ENCODE measurements at regions not wholly inside any gene's neighbourhood (a gene's known extent, or its start where the extent isn't known, plus 50 kb on each side); places are given as distances from the start of the nearest gene placed in this dataset.

DNA sequence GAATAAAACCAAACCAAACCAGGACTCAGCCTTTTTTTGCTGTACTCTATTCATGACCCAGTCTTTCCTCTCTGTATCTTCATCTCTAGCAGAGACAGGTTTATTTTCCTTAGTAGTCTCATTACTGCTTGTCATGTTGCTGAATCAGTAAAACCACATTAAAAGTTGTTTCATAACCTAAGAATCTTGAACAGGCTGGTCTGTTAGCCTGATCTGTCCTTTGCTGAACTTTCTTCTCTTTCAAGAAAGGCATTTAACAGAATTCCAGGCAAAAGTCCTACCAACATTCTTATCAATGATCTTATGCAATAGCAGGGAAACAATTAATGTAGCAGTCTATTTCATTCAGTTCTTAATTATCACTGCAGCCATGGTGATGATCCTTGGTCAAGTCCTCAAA is 197.7 kb downstream of the CASP12 start (continued):
- TF ChIP-seq, protein P1, sequence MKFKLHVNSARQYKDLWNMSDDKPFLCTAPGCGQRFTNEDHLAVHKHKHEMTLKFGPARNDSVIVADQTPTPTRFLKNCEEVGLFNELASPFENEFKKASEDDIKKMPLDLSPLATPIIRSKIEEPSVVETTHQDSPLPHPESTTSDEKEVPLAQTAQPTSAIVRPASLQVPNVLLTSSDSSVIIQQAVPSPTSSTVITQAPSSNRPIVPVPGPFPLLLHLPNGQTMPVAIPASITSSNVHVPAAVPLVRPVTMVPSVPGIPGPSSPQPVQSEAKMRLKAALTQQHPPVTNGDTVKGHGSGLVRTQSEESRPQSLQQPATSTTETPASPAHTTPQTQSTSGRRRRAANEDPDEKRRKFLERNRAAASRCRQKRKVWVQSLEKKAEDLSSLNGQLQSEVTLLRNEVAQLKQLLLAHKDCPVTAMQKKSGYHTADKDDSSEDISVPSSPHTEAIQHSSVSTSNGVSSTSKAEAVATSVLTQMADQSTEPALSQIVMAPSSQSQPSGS (IDR thresholded peaks at IDR 0.05; ENCODE audit: low read length) = no peak
- no peak for TF ChIP-seq TAF7 (optimal IDR thresholded peaks at IDR 0.05; ENCODE audit: borderline replicate concordance, low read depth, low read length)

All from H1 (cell line).